SK-N-SH treated with all-trans-retinoic acid at 6 μM for 48 hours (cell line): ENCODE measurements at regions not wholly inside any gene's neighbourhood (a gene's known extent, or its start where the extent isn't known, plus 50 kb on each side); places are given as distances from the start of the nearest gene placed in this dataset.

ENCODE experiments used
- ATAC-seq: fragments of 200-7000 bp; cut with Tn5 transposase; 3 replicates; pipeline ENCODE4 v1.9.1; 2020; ENCODE audit warnings: mild to moderate bottlenecking, moderate library complexity
- ARNTL ChIP-seq: fragments of 450-650 bp; formaldehyde crosslinking; IDR thresholded peaks from 2 replicates; pipeline ENCODE4 v1.5.0; 2020; ENCODE audit warnings: low read depth, mild to moderate bottlenecking, moderate library complexity, borderline replicate concordance
- BACH2 ChIP-seq: fragments of 250-450 bp; sonication (Bioruptor Pico); IDR thresholded peaks from 2 replicates; pipeline ENCODE4 v1.9.0; 2021; ENCODE audit warnings: mild to moderate bottlenecking, borderline replicate concordance
- CSRNP3 ChIP-seq: fragments of 250-450 bp; sonication (Bioruptor Pico); IDR thresholded peaks from 2 replicates; pipeline ENCODE4 v1.5.1; 2021; ENCODE audit warnings: mild to moderate bottlenecking, moderate library complexity
- ESRRG ChIP-seq: fragments of 250-450 bp; sonication (Bioruptor Pico); IDR thresholded peaks from 2 replicates; pipeline ENCODE4 v1.6.1; 2021; ENCODE audit warnings: mild to moderate bottlenecking
- GLIS3 ChIP-seq: fragments of 250-450 bp; sonication (Bioruptor Pico); IDR thresholded peaks from 2 replicates; pipeline ENCODE4 v1.5.0; 2020; ENCODE audit warnings: mild to moderate bottlenecking, moderate library complexity
- ISL1 ChIP-seq: fragments of 250-450 bp; sonication (Bioruptor Pico); IDR thresholded peaks from 2 replicates; pipeline ENCODE4 v2.1.2; 2022; ENCODE audit warnings: mild to moderate bottlenecking, moderate library complexity
- OSR1 ChIP-seq: fragments of 250-450 bp; sonication (Bioruptor Pico); IDR thresholded peaks from 2 replicates; pipeline ENCODE4 v1.8.0; 2022; ENCODE audit warnings: moderate library complexity, mild to moderate bottlenecking, inconsistent platforms
- POU6F1 ChIP-seq: fragments of 250-450 bp; sonication (Bioruptor Pico); IDR thresholded peaks from 2 replicates; pipeline ENCODE4 v1.8.0; 2021; ENCODE audit warnings: low read depth, mild to moderate bottlenecking, moderate library complexity, borderline replicate concordance
- PPARA ChIP-seq: fragments of 250-450 bp; sonication (Bioruptor Pico); IDR thresholded peaks from 2 replicates; pipeline ENCODE4 v1.5.0; 2020; ENCODE audit warnings: mild to moderate bottlenecking, borderline replicate concordance
- RARB ChIP-seq: fragments of 250-450 bp; sonication (Bioruptor Pico); IDR thresholded peaks from 2 replicates; pipeline ENCODE4 v1.8.0; 2021; ENCODE audit warnings: mild to moderate bottlenecking, moderate library complexity
- SNAI2 ChIP-seq: fragments of 250-450 bp; sonication (Bioruptor Pico); IDR thresholded peaks from 2 replicates; pipeline ENCODE4 v1.5.0; 2020; ENCODE audit warnings: mild to moderate bottlenecking, moderate library complexity
- TCF4 ChIP-seq: fragments of 250-450 bp; sonication (Bioruptor Pico); IDR thresholded peaks from 2 replicates; pipeline ENCODE4 v1.8.0; 2021; ENCODE audit warnings: mild to moderate bottlenecking, moderate library complexity, borderline replicate concordance
- TOX ChIP-seq: fragments of 250-450 bp; sonication (Bioruptor Pico); IDR thresholded peaks from 2 replicates; pipeline ENCODE4 v1.8.0; 2021; ENCODE audit warnings: mild to moderate bottlenecking, moderate library complexity, borderline replicate concordance
- TSHZ2 ChIP-seq: fragments of 250-450 bp; sonication (Bioruptor Pico); IDR thresholded peaks from 2 replicates; pipeline ENCODE4 v1.5.0; 2020; ENCODE audit warnings: mild to moderate bottlenecking, moderate library complexity
- ZC3H10 ChIP-seq: fragments of 250-450 bp; sonication (Bioruptor Pico); IDR thresholded peaks from 2 replicates; pipeline ENCODE4 v1.5.1; 2021; ENCODE audit warnings: mild to moderate bottlenecking, moderate library complexity
- ZFP3 ChIP-seq: fragments of 250-450 bp; sonication (Bioruptor Pico); IDR thresholded peaks from 2 replicates; pipeline ENCODE4 v1.5.0; 2020; ENCODE audit warnings: mild to moderate bottlenecking, moderate library complexity
- ZFP30 ChIP-seq: fragments of 450-650 bp; formaldehyde crosslinking; IDR thresholded peaks from 2 replicates; pipeline ENCODE4 v1.5.0; 2022; ENCODE audit warnings: mild to moderate bottlenecking, moderate library complexity
- ZNF565 ChIP-seq: fragments of 450-650 bp; formaldehyde crosslinking; conservative IDR thresholded peaks from 2 replicates; pipeline ENCODE4 v1.5.0; 2020; ENCODE audit warnings: low read depth, mild to moderate bottlenecking, moderate library complexity
- ZNF8 ChIP-seq: fragments of 450-650 bp; formaldehyde crosslinking; IDR thresholded peaks from 2 replicates; pipeline ENCODE4 v1.5.0; 2020; ENCODE audit warnings: mild to moderate bottlenecking, moderate library complexity
- TF ChIP-seq, protein P1 (sequence below): fragments of 250-450 bp; sonication (Bioruptor Pico); IDR thresholded peaks from 2 replicates; pipeline ENCODE4 v1.5.1; 2020; ENCODE audit warnings: low read depth, mild to moderate bottlenecking, moderate library complexity

DNA sequence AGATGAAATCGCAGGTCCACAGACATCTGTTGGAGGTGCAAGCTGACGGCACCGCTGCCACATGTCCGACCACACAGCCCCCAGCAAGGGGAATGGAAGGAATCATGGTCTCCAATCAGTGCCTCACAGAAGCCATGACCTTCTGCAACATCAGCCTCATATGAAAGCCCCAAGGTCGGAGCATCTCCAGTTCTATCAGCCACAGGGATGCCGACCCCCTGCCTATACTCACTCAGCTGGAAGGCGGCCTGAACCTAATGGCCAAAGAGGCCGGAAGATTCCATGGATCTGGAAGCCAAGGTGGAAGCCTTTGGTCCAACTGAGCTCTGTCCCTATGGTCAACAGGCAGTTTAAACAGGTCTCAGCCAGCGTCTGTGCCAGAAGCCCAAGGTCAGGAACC lies 278.8 kb downstream of the TNS1 start:
- TF ChIP-seq RARB (CRISPR knock-in tag): no peak
- TF ChIP-seq ARNTL: no peak
- TF ChIP-seq OSR1 (CRISPR knock-in tag): no peak
- no peak for TF ChIP-seq ZFP3 (CRISPR knock-in tag)
- no peak for TF ChIP-seq TSHZ2 (CRISPR knock-in tag)
- TF ChIP-seq SNAI2 (CRISPR knock-in tag): no peak
- no peak for TF ChIP-seq GLIS3
- TF ChIP-seq PPARA (CRISPR knock-in tag): no peak
- TF ChIP-seq TCF4 (CRISPR knock-in tag): no peak
- TF ChIP-seq ISL1: no peak
- no peak for TF ChIP-seq POU6F1
- no peak for ATAC-seq

DNA sequence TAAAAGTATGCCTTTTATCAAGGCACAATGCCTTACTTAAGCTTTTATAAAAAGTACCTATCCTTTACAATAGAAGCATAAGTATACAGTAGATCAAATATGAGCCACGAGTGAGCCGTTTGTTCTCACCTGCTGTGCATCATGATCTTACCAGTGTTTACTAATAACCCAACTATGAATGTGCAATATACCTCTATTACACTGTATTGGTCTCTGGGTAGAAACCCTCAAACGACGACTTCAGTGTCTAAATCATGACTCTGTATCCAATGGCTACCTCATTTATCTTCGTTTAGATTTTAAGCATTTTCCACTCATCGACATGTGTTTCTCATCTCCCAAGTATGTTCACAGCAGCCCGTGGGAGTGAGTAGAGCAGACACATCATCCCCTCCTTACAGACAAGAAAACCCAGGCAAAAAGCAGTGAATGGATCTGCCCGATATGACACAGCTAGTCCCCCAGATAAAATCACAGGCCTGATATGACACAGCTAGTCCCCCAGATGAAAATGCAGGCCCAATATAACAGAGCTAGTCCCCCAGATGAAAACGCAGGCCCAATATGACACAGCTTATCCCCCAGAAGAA lies 279.8 kb downstream of the TNS1 start:
- 0 out of 2 replicates have a peak, but pooled peaks have one; percentile 3 for TF ChIP-seq ZFP30 (CRISPR knock-in tag)
- no peak for TF ChIP-seq ZNF565 (CRISPR knock-in tag)
- ATAC-seq: peak; percentile 80

DNA sequence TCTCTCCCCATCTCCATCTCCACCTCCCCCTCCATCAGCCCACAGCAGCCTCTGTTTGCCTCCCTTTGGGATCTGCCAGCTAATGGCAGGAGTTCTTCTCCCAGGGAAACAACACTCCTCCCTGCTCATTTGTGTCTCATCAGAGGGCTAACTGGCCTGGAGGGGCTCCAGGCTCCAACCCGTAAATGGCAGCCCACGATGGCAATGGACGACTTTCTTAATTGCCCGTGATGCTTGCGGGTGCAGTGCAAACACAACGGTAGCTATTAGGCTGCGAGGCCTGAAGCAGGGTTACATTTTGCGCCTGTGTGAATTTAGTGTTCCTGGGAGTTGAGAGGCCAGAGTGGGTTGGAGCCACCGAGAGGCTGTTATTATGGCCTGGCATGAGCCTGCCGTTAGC lies 285.1 kb downstream of the TNS1 start:
- no peak for ATAC-seq
- no peak for TF ChIP-seq GLIS3
- no peak for TF ChIP-seq ZNF8 (CRISPR knock-in tag)
- no peak for TF ChIP-seq ZC3H10 (CRISPR knock-in tag)
- TF ChIP-seq, protein P1, sequence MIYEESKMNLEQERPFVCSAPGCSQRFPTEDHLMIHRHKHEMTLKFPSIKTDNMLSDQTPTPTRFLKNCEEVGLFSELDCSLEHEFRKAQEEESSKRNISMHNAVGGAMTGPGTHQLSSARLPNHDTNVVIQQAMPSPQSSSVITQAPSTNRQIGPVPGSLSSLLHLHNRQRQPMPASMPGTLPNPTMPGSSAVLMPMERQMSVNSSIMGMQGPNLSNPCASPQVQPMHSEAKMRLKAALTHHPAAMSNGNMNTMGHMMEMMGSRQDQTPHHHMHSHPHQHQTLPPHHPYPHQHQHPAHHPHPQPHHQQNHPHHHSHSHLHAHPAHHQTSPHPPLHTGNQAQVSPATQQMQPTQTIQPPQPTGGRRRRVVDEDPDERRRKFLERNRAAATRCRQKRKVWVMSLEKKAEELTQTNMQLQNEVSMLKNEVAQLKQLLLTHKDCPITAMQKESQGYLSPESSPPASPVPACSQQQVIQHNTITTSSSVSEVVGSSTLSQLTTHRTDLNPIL: no peak
- no peak for TF ChIP-seq ESRRG (CRISPR knock-in tag)
- no peak for TF ChIP-seq TOX
- no peak for TF ChIP-seq PPARA (CRISPR knock-in tag)
- TF ChIP-seq ARNTL: no peak
- no peak for TF ChIP-seq BACH2 (CRISPR knock-in tag)
- TF ChIP-seq CSRNP3 (CRISPR knock-in tag): no peak
- TF ChIP-seq, all 23 proteins: peak for 0

- TF ChIP-seq, protein P1: no peak
- no peak for TF ChIP-seq BACH2 (CRISPR knock-in tag)
- TF ChIP-seq, all 23 proteins: peak for 0
- no peak for ATAC-seq
These were observed 287.3 kb downstream of the TNS1 start for GRCh38 chr2:217715484-217715883.
